ENCODE measurements at regions not wholly inside any gene's neighbourhood (a gene's known extent, or its start where the extent isn't known, plus 50 kb on each side); places are given as distances from the start of the nearest gene placed in this dataset.

DNA sequence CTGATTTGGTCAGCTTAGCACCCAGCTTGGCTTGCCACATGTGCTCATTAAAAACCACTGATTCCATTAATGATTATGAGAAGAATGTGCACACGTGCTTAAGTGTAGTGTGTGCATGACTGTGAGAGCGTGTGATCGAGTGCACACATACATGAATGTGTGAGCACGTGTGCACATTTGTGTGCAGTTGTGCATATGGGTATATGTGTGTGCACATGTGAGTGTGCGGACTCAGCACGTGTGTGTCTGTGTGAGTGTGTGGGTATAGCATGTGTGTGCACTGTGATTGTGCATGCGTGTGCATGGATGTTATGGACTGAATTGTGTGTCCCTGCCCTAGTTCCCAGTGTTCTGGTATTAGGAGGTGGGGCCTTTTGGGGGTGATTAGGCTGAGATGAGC is 202.1 kb upstream of the ZNF536 start:
- 36% methylated on average over 7 of the region's 7 CpGs for WGBS (ENCODE audit: missing lambda C conversion rate)

DNA sequence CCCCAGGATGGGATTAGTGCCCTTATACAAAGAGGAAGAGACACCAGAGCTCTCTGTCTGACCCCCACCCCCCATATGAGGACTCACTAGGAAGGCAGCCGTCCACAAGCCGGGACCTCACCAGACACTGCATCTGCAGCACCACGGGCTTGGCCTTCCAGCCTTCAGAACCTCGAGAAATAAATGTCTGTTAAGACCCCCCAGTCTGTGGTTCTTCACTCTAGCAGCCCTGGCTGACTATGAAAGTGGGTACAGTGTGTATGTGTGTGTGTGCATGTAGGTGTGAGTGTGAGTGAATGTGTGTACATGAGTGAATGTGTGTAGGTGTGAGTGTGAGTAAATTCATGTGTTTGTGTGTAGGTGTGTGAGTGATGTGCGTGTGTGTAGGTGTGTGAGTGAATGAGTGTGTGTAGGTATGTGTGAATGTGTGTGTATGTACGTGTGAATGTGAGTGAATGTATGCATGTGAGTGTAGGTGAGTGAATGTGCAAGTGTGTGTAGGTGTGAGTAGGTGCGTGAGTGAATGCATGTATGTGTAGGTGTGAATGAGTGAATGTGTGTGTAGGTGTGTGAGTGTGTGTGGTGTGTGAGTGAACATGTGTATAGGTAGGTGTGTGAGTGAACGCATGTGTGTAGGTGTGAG is 201.6 kb upstream of the ZNF536 start:
- Histone ChIP-seq H3K4me3 (no peak overlapping the region), H3K4me1 (no peaks in the 10 kb centered on the region), H3K27ac (no peak overlapping the region), H3K9me3 (no peaks in the 10 kb centered on the region; the same call in 1 of the 3 replicates), H3K4me2 (no peak overlapping the region)
- 46% methylated on average over 8 of the region's 8 CpGs for WGBS (ENCODE audit: missing lambda C conversion rate)
- ATAC-seq (no peak), DNase-seq (ENCODE audit: low read depth in 1 of 2, low spot score in 1 of 2) (no peak), FAIRE-seq (peak; percentile 98)
- TF ChIP-seq MAZ (IDR thresholded peaks at IDR 0.05; ENCODE audit: borderline replicate concordance, low read depth, low read length) = no peak
- TF ChIP-seq, protein P1, sequence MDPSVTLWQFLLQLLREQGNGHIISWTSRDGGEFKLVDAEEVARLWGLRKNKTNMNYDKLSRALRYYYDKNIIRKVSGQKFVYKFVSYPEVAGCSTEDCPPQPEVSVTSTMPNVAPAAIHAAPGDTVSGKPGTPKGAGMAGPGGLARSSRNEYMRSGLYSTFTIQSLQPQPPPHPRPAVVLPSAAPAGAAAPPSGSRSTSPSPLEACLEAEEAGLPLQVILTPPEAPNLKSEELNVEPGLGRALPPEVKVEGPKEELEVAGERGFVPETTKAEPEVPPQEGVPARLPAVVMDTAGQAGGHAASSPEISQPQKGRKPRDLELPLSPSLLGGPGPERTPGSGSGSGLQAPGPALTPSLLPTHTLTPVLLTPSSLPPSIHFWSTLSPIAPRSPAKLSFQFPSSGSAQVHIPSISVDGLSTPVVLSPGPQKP (IDR thresholded peaks at IDR 0.05; ENCODE audit: low read depth, low read length) = no peak
- no peak for TF ChIP-seq HDAC2 (IDR thresholded peaks at IDR 0.05)
- TF ChIP-seq, protein P2, sequence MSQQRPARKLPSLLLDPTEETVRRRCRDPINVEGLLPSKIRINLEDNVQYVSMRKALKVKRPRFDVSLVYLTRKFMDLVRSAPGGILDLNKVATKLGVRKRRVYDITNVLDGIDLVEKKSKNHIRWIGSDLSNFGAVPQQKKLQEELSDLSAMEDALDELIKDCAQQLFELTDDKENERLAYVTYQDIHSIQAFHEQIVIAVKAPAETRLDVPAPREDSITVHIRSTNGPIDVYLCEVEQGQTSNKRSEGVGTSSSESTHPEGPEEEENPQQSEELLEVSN (IDR thresholded peaks at IDR 0.05; ENCODE audit: borderline replicate concordance, low read depth) = no peak
- TF ChIP-seq, protein P3, sequence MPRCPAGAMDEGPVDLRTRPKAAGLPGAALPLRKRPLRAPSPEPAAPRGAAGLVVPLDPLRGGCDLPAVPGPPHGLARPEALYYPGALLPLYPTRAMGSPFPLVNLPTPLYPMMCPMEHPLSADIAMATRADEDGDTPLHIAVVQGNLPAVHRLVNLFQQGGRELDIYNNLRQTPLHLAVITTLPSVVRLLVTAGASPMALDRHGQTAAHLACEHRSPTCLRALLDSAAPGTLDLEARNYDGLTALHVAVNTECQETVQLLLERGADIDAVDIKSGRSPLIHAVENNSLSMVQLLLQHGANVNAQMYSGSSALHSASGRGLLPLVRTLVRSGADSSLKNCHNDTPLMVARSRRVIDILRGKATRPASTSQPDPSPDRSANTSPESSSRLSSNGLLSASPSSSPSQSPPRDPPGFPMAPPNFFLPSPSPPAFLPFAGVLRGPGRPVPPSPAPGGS (IDR thresholded peaks at IDR 0.05) = no peak
- TF ChIP-seq RFX5 (IDR thresholded peaks at IDR 0.05) = no peak
- no peak for TF ChIP-seq EHMT2 (IDR thresholded peaks at IDR 0.05; ENCODE audit: low read depth)
- no peak for TF ChIP-seq HOXA7 (CRISPR knock-in tag; IDR thresholded peaks at IDR 0.05)
- TF ChIP-seq, protein P4, sequence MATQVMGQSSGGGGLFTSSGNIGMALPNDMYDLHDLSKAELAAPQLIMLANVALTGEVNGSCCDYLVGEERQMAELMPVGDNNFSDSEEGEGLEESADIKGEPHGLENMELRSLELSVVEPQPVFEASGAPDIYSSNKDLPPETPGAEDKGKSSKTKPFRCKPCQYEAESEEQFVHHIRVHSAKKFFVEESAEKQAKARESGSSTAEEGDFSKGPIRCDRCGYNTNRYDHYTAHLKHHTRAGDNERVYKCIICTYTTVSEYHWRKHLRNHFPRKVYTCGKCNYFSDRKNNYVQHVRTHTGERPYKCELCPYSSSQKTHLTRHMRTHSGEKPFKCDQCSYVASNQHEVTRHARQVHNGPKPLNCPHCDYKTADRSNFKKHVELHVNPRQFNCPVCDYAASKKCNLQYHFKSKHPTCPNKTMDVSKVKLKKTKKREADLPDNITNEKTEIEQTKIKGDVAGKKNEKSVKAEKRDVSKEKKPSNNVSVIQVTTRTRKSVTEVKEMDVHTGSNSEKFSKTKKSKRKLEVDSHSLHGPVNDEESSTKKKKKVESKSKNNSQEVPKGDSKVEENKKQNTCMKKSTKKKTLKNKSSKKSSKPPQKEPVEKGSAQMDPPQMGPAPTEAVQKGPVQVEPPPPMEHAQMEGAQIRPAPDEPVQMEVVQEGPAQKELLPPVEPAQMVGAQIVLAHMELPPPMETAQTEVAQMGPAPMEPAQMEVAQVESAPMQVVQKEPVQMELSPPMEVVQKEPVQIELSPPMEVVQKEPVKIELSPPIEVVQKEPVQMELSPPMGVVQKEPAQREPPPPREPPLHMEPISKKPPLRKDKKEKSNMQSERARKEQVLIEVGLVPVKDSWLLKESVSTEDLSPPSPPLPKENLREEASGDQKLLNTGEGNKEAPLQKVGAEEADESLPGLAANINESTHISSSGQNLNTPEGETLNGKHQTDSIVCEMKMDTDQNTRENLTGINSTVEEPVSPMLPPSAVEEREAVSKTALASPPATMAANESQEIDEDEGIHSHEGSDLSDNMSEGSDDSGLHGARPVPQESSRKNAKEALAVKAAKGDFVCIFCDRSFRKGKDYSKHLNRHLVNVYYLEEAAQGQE (IDR thresholded peaks at IDR 0.05) = no peak
- ChIA-PET POLR2A (no interaction called here), CTCF (interaction anchor here (1.0 to 1.2 kb wide), 2 partner anchors 8 to 34 kb away, joined by 3 to 4 read pairs; no protein-coding TSS in a partner anchor)

More for the DNA sequence above, 202.1 kb upstream of the ZNF536 start:
- H3K9me3 ChIP-seq = no peaks in the 10 kb centered on the region; the same call in 1 of the 3 replicates
- FAIRE-seq (peak; percentile 87), DNase-seq (ENCODE audit: low read depth in 1 of 2, low spot score in 1 of 2) (no peak), ATAC-seq (no peak)
- TF ChIP-seq HOXB5 (CRISPR knock-in tag; IDR thresholded peaks at IDR 0.05) (no peak), CHD4 (IDR thresholded peaks at IDR 0.05; ENCODE audit: borderline replicate concordance) (no peak), TP53 (CRISPR knock-in tag; IDR thresholded peaks at IDR 0.05) (no peak), NPAS2 (CRISPR knock-in tag; IDR thresholded peaks at IDR 0.05; ENCODE audit: borderline replicate concordance) (no peak), TFCP2L1 (CRISPR knock-in tag; IDR thresholded peaks at IDR 0.05) (no peak), CBX2 (IDR thresholded peaks at IDR 0.05; ENCODE audit: borderline replicate concordance, low read depth) (no peak), HOXB13 (CRISPR knock-in tag; IDR thresholded peaks at IDR 0.05; ENCODE audit: low read depth) (no peak), HOXA7 (CRISPR knock-in tag; IDR thresholded peaks at IDR 0.05) (no peak), EHMT2 (IDR thresholded peaks at IDR 0.05; ENCODE audit: low read depth) (no peak), KDM1A (IDR thresholded peaks at IDR 0.05; ENCODE audit: low read depth) (no peak), NFE2L2 (conservative IDR thresholded peaks at IDR 0.05; ENCODE audit: low read length) (no peak), ESRRA (IDR thresholded peaks at IDR 0.05; ENCODE audit: borderline replicate concordance, low read length) (no peak), KDM5A (IDR thresholded peaks at IDR 0.05) (no peak), MAZ (IDR thresholded peaks at IDR 0.05; ENCODE audit: borderline replicate concordance, low read depth, low read length) (no peak), BHLHE40 (IDR thresholded peaks at IDR 0.05; ENCODE audit: low read depth, low read length) (no peak), ZSCAN20 (CRISPR knock-in tag; IDR thresholded peaks at IDR 0.05) (no peak), JUN (IDR thresholded peaks at IDR 0.05) (no peak)
- TF ChIP-seq, protein P5, sequence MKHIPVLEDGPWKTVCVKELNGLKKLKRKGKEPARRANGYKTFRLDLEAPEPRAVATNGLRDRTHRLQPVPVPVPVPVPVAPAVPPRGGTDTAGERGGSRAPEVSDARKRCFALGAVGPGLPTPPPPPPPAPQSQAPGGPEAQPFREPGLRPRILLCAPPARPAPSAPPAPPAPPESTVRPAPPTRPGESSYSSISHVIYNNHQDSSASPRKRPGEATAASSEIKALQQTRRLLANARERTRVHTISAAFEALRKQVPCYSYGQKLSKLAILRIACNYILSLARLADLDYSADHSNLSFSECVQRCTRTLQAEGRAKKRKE (CRISPR knock-in tag; IDR thresholded peaks at IDR 0.05; ENCODE audit: low read depth) = no peak
- TF ChIP-seq, protein P4 (IDR thresholded peaks at IDR 0.05) = no peak
- H3K4me3 ChIP-seq = no peak overlapping the region
- H3K4me1 ChIP-seq = no peaks in the 10 kb centered on the region
- CTCF ChIA-PET = interaction anchor here (1.0 to 1.2 kb wide), 2 partner anchors 9 to 33 kb away, joined by 3 to 4 read pairs; no protein-coding TSS in a partner anchor
- H3K27ac ChIP-seq = no peak overlapping the region
- POLR2A ChIA-PET = no interaction called here
- H3K4me2 ChIP-seq = no peak overlapping the region

Data from A549 (cell line).